PC-9 (cell line): ENCODE measurements at regions not wholly inside any gene's neighbourhood (a gene's known extent, or its start where the extent isn't known, plus 50 kb on each side); places are given as distances from the start of the nearest gene placed in this dataset.

Source experiments
- CTCF ChIP-seq: fragments of 200-600 bp; sonication (generic); conservative IDR thresholded peaks from 2 replicates; pipeline ENCODE4 v1.6.1; 2017; ENCODE audit warnings: mixed run types, antibody characterized with exemption, mild to moderate bottlenecking, moderate library complexity
- EZH2 ChIP-seq: fragments of 200-600 bp; sonication (generic); IDR thresholded peaks from 2 replicates; pipeline ENCODE4 v1.8.0; 2017; ENCODE audit warnings: antibody characterized with exemption, low read depth

- no peak for TF ChIP-seq EZH2
- TF ChIP-seq CTCF: no peak
Measured at GRCh38 chr3:95218484-95218883, 1155.6 kb downstream of the NSUN3 start.
